ENCODE measurements at regions not wholly inside any gene's neighbourhood (a gene's known extent, or its start where the extent isn't known, plus 50 kb on each side); places are given as distances from the start of the nearest gene placed in this dataset.
A peak's percentile ranks its signal among the peaks of the same experiment; 100 is the strongest.

DNA sequence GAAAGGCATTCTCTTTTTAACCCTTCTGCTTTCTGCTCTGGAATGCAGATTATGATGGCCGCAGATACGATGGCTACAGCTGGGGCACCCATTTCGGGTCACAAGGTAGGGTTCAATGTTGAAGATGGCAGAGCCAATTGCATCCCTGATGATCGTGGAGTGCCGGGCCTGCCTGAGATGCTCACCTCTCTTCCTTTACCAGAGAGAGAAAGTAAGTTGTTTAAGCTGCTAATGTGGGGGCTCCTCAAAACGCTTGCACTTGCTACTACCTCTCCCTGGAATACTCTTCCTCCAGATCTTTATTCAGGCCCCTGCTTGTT is 50.8 kb upstream of the PRDM11 start:
- H3K36me3 ChIP-seq (ENCODE audit: control insufficient read depth in 2 of 3, insufficient read depth in 3 of 3, low read length in 3 of 3): no peaks in the 10 kb centered on the region
- Mint-ChIP-seq H3K36me3 (no peaks in the 10 kb centered on the region), H3K4me1 (peaks cover 5 to 34% (median 10%) of the 10 kb centered on the region in 7 donors), H3K9me3 (no peaks in the 10 kb centered on the region), H3K4me3 (no peak overlapping the region), H3K27ac (peak overlapping the region in 1 of 9 donors; percentile 74), H3K27me3 (peaks cover 4 to 34% (median 13%) of the 10 kb centered on the region in 5 donors)
- DNase-seq: no peak
- H3K27me3 ChIP-seq (ENCODE audit: control insufficient read depth in 2 of 2, insufficient read depth in 2 of 2, low read length in 2 of 2): no peaks in the 10 kb centered on the region
- peaks cover 3 to 28% of the 10 kb centered on the region in 2 donors for H3K4me1 ChIP-seq (ENCODE audit: control insufficient read depth in 2 of 2, insufficient read depth in 2 of 2, low read length in 2 of 2)
- no peaks in the 10 kb centered on the region for H3K9me3 ChIP-seq (ENCODE audit: control insufficient read depth in 2 of 3, low read length in 3 of 3)
- ChIA-PET CTCF (interaction anchor here (0.6 to 18.2 kb wide), 2 partner anchors 162 to 731 kb away, joined by 4 to 567 read pairs; no protein-coding TSS in a partner anchor), POLR2A (no interaction called here)
- H3K27ac ChIP-seq (ENCODE audit: low read depth, low read length): no peak overlapping the region
- no peak for ATAC-seq
- no peak overlapping the region for H3K4me3 ChIP-seq (ENCODE audit: low read length)
- intact Hi-C loops (cut with micrococcal nuclease): no loop called here

DNA sequence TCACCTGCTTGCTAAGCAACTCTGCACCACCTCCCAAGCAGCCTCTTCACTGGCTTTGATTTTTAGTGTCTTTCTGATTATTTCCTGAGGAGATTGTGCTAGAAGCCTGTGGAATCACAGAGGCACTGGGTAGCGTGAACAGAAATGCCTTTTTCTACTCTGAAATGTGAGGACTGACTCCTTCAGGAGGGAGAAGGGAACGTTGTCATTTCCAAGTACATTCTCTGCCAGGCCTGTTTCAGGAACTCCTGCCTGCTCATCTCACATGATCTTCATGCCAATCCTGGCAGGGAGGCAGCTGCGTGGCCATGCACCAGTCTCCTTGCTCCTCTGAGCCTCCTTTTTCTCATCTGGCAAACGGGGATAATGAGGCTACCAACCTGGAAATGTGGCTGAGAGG is 49.8 kb upstream of the PRDM11 start:
- Histone ChIP-seq H3K36me3 (ENCODE audit: control insufficient read depth in 2 of 3, insufficient read depth in 3 of 3, low read length in 3 of 3) (no peaks in the 10 kb centered on the region), H3K9me3 (ENCODE audit: control insufficient read depth in 2 of 3, low read length in 3 of 3) (no peaks in the 10 kb centered on the region), H3K4me3 (ENCODE audit: low read length) (no peak overlapping the region), H3K27me3 (ENCODE audit: control insufficient read depth in 2 of 2, insufficient read depth in 2 of 2, low read length in 2 of 2) (no peaks in the 10 kb centered on the region), H3K27ac (ENCODE audit: low read depth, low read length) (no peak overlapping the region), H3K4me1 (ENCODE audit: control insufficient read depth in 2 of 2, insufficient read depth in 2 of 2, low read length in 2 of 2) (peaks cover 3 to 28% of the 10 kb centered on the region in 2 donors)
- ChIA-PET CTCF (interaction anchor here (0.6 to 18.2 kb wide), 2 partner anchors 15 to 163 kb away, joined by 3 to 567 read pairs; no protein-coding TSS in a partner anchor), POLR2A (no interaction called here)
- peaks cover 5 to 33% (median 11%) of the 10 kb centered on the region in 7 donors for H3K4me1 Mint-ChIP-seq
- ATAC-seq (no peak), DNase-seq (no peak)
- H3K9me3 Mint-ChIP-seq: no peaks in the 10 kb centered on the region
- H3K27me3 Mint-ChIP-seq: peaks cover 4 to 34% (median 16%) of the 10 kb centered on the region in 5 donors
- intact Hi-C loops (cut with micrococcal nuclease): no loop called here
- H3K27ac Mint-ChIP-seq: no peak overlapping the region
- no peaks in the 10 kb centered on the region for H3K36me3 Mint-ChIP-seq
- H3K4me3 Mint-ChIP-seq: no peak overlapping the region
